ENCODE measurements at regions not wholly inside any gene's neighbourhood (a gene's known extent, or its start where the extent isn't known, plus 50 kb on each side); places are given as distances from the start of the nearest gene placed in this dataset.

GRCh38 chr11:122268601-122269130 lies 152.7 kb upstream of the BLID start:
- DNase-seq, result no peak

- no peak for DNase-seq
Measured at GRCh38 chr11:122267602-122268001, 151.6 kb upstream of the BLID start.

- no peak for DNase-seq
Measured at GRCh38 chr11:122265981-122266380, 150.0 kb upstream of the BLID start.

- no peak for DNase-seq
Measured at GRCh38 chr11:122264121-122264520, 148.1 kb upstream of the BLID start.

- no peak for DNase-seq
Measured at GRCh38 chr11:122261546-122261945, 145.5 kb upstream of the BLID start.

GRCh38 chr11:122259195-122259821 lies 143.3 kb upstream of the BLID start:
- no peak for DNase-seq

- DNase-seq, result no peak
Measured at GRCh38 chr11:122258446-122259194, 142.6 kb upstream of the BLID start.

- no peak for DNase-seq
Measured at GRCh38 chr11:122253589-122254231, 137.7 kb upstream of the BLID start.

- peak in 1 of 2 experiments; percentile 31 for DNase-seq
Measured at GRCh38 chr11:122248939-122249338, 132.9 kb upstream of the BLID start.

GRCh38 chr11:122248131-122248530 lies 132.1 kb upstream of the BLID start:
- DNase-seq, result peak; percentile 79 to 92

- DNase-seq, result peak in 1 of 2 experiments; percentile 19
Measured at GRCh38 chr11:122246874-122247273, 130.9 kb upstream of the BLID start.

- DNase-seq, result no peak
Measured at GRCh38 chr11:122242731-122243130, 126.7 kb upstream of the BLID start.

GRCh38 chr11:122241566-122241965 lies 125.6 kb upstream of the BLID start:
- DNase-seq, result no peak

- DNase-seq, result no peak
Measured at GRCh38 chr11:122240638-122241037, 124.6 kb upstream of the BLID start.

- DNase-seq, result peak; percentile 51 to 79
Measured at GRCh38 chr11:122235615-122236014, 119.6 kb upstream of the BLID start.

- DNase-seq, result no peak
Measured at GRCh38 chr11:122234780-122235179, 118.8 kb upstream of the BLID start.

- no peak for DNase-seq
Measured at GRCh38 chr11:122234257-122234656, 118.2 kb upstream of the BLID start.

GRCh38 chr11:122232985-122233384 lies 117.0 kb upstream of the BLID start:
- DNase-seq, result no peak

GRCh38 chr11:122230385-122230755 lies 114.4 kb upstream of the BLID start:
- no peak for DNase-seq

GRCh38 chr11:122229481-122230384 lies 113.7 kb upstream of the BLID start:
- DNase-seq, result peak in 1 of 2 experiments; percentile 11

- DNase-seq, result no peak
Measured at GRCh38 chr11:122229078-122229477, 113.1 kb upstream of the BLID start.

- DNase-seq, result no peak
Measured at GRCh38 chr11:122226810-122227379, 110.9 kb upstream of the BLID start.

Measured in NCI-H2081 (cell line).